ENCODE measurements at regions not wholly inside any gene's neighbourhood (a gene's known extent, or its start where the extent isn't known, plus 50 kb on each side); places are given as distances from the start of the nearest gene placed in this dataset.

DNA sequence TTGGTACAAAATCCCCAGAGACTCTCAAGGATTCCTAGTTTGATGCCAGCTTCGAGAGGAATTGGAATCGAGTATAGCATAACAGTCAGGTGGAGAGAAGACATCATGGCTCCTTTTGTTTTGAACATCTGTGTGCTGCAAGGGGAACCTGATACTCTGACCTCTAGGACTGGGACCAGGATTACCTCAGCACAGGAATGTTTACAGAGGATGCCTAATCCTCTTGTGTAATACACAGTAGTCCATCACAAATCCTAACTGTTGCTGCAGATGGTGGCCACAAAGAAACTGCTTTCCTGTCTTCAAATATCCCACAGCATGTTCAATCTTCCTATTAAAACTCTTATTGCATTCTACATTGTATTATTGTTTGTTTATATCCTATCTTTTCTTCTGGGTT, 111.8 kb upstream of the PRMT6 start:
- H3K4me3 ChIP-seq (ENCODE audit: low read depth, low read length) = no peak overlapping the region
- TF ChIP-seq, protein P1, sequence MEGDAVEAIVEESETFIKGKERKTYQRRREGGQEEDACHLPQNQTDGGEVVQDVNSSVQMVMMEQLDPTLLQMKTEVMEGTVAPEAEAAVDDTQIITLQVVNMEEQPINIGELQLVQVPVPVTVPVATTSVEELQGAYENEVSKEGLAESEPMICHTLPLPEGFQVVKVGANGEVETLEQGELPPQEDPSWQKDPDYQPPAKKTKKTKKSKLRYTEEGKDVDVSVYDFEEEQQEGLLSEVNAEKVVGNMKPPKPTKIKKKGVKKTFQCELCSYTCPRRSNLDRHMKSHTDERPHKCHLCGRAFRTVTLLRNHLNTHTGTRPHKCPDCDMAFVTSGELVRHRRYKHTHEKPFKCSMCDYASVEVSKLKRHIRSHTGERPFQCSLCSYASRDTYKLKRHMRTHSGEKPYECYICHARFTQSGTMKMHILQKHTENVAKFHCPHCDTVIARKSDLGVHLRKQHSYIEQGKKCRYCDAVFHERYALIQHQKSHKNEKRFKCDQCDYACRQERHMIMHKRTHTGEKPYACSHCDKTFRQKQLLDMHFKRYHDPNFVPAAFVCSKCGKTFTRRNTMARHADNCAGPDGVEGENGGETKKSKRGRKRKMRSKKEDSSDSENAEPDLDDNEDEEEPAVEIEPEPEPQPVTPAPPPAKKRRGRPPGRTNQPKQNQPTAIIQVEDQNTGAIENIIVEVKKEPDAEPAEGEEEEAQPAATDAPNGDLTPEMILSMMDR (IDR thresholded peaks at IDR 0.05; ENCODE audit: low read depth, low read length) = no peak

GRCh38 chr1:106952776-106953175, 103.7 kb upstream of the PRMT6 start:
- TF ChIP-seq, protein P1 (IDR thresholded peaks at IDR 0.05; ENCODE audit: low read depth, low read length) = no peak
- H3K4me3 ChIP-seq (ENCODE audit: low read depth, low read length) = no peak overlapping the region

- H3K4me3 ChIP-seq (ENCODE audit: low read depth, low read length) = no peak overlapping the region
- TF ChIP-seq, protein P1 (IDR thresholded peaks at IDR 0.05; ENCODE audit: low read depth, low read length) = no peak
Measured at GRCh38 chr1:106954661-106955229, 101.7 kb upstream of the PRMT6 start.

GRCh38 chr1:106956721-106957120, 99.8 kb upstream of the PRMT6 start:
- TF ChIP-seq, protein P1 (IDR thresholded peaks at IDR 0.05; ENCODE audit: low read depth, low read length) = no peak
- H3K4me3 ChIP-seq (ENCODE audit: low read depth, low read length) = no peak overlapping the region

DNA sequence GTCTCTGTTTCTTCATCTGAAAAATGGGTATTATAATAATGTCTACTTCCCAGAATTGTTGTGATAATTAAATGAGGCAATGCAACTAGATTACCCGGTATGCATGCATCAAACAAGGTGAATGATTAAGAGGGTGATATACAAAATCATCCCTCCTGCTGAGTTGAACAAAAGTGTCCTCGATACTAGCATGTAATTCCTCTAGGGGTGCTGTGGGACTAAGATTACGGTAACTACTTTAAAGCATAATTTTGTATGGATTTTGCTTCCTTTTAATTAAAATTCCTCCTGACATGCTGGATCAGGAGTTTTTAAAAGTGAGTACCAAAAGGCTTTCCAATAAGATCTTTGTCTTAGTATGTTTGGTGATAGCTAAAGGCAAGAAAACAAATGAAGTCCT, 98.7 kb upstream of the PRMT6 start:
- H3K4me3 ChIP-seq (ENCODE audit: low read depth, low read length) = no peak overlapping the region
- TF ChIP-seq, protein P1 (IDR thresholded peaks at IDR 0.05; ENCODE audit: low read depth, low read length) = no peak

DNA sequence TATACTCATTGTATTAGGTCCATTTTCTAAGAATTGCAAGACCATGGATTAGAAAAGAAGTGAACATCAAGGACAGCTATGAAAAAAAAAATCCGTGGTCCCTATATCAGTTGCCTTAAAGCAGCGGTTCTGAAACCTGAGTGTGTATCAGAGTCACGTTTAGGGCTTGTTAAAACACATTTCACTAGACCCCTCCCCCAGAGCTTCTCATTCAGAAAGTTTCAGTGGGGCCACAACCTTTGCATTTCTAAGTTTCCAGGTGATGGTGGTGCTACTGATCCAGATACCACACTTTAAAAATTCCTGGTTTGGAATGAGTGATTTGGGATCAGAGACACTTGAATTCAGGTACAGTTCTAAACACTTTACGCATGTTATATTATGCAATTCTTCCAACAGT, 96.1 kb upstream of the PRMT6 start:
- H3K4me3 ChIP-seq (ENCODE audit: low read depth, low read length) = no peak overlapping the region
- TF ChIP-seq, protein P1 (IDR thresholded peaks at IDR 0.05; ENCODE audit: low read depth, low read length) = no peak

GRCh38 chr1:106961646-106962045, 94.8 kb upstream of the PRMT6 start:
- TF ChIP-seq, protein P1 (IDR thresholded peaks at IDR 0.05; ENCODE audit: low read depth, low read length) = no peak
- no peak overlapping the region for H3K4me3 ChIP-seq (ENCODE audit: low read depth, low read length)
